ENCODE measurements at regions not wholly inside any gene's neighbourhood (a gene's known extent, or its start where the extent isn't known, plus 50 kb on each side); places are given as distances from the start of the nearest gene placed in this dataset.
"Not testable (repeated sequence)": the region's sequence is repeated elsewhere in the genome, so short reads cannot be mapped to it uniquely, and the experiment has no call there.

DNA sequence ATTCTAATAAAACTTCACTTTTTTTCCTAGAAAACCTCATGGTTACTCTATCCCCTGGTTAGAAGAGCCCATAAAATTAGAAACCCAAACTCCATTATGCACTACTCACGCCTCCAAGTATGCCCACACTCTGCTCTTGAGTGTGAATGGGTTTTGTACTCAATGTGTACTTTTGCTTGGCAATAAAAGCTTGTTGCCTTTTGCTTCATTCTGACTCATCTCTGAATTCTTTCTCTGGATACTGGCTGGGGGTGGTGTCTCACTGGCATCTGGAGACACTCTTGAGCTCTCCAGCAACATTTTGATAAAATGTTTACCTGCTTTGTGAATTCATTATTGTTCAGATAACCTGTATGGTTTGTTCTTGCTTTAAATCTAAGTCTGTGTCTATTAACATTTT is 963.3 kb downstream of the TRAM1L1 start:
- FAIRE-seq, result no peak
- no peak for DNase-seq (ENCODE audit: insufficient read length, low spot score)
- no peak for TF ChIP-seq CTCF (IDR thresholded peaks at IDR 0.05; ENCODE audit: insufficient read depth, missing control alignments)

- no peak for TF ChIP-seq CTCF (IDR thresholded peaks at IDR 0.05; ENCODE audit: insufficient read depth, missing control alignments)
- no peak for FAIRE-seq
- DNase-seq (ENCODE audit: insufficient read length, low spot score), result no peak
Observed at GRCh38 chr4:116118221-116118620, 967.2 kb downstream of the TRAM1L1 start.

DNA sequence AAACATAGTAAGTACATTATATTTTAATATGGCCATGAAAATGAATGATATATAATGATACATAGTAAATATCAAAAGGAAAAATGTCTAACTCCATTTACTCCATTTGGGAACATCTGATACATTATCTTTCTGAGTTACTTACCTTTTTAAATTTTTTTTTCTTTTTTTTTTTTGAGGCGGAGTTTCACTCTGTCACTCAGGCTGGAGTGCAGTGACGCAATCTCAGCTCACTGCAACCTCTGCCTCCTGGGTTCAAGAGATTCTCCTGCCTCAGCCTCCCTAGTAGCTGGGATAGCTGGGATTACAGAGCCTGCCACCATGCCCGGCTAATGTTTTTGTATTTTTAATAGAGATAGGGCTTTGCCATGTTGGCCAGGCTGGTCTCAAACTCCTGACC is 972.5 kb downstream of the TRAM1L1 start:
- not testable (repeated sequence) for DNase-seq (ENCODE audit: insufficient read length, low spot score); FAIRE-seq

GRCh38 chr4:116110713-116111112 is 974.7 kb downstream of the TRAM1L1 start:
- no peak for TF ChIP-seq CTCF (IDR thresholded peaks at IDR 0.05; ENCODE audit: insufficient read depth, missing control alignments)
- FAIRE-seq, result no peak
- DNase-seq (ENCODE audit: insufficient read length, low spot score), result no peak

DNA sequence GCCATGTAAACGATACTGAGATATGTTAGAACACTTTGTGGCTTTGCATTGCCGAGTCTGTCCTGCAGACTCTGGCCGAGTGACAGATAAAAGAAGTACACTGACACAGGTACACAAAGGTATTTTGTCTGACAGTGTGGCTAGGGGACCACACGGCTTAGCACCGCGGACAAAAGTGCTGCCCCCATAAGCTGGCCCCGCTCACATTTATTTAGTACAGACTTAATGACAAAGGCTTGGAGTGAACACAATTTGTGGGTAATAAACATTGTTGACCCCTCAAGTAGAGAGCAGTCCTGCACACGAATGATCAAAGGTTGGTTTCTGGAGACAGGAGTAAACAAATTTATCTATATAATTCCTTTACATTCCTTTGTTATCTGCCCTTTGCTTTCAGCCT is 976.8 kb downstream of the TRAM1L1 start:
- FAIRE-seq (no peak), DNase-seq (ENCODE audit: insufficient read length, low spot score) (no peak)
- TF ChIP-seq CTCF (IDR thresholded peaks at IDR 0.05; ENCODE audit: insufficient read depth, missing control alignments), result no peak

- FAIRE-seq, result no peak
- no peak for TF ChIP-seq CTCF (IDR thresholded peaks at IDR 0.05; ENCODE audit: insufficient read depth, missing control alignments)
- no peak for DNase-seq (ENCODE audit: insufficient read length, low spot score)
Observed at GRCh38 chr4:116101321-116101720, 984.1 kb downstream of the TRAM1L1 start.

- DNase-seq (ENCODE audit: insufficient read length, low spot score), result no peak
- no peak for FAIRE-seq
- TF ChIP-seq CTCF (IDR thresholded peaks at IDR 0.05; ENCODE audit: insufficient read depth, missing control alignments), result no peak
Observed at GRCh38 chr4:116099596-116099995, 985.8 kb downstream of the TRAM1L1 start.

GRCh38 chr4:116097353-116097752 is 983.9 kb upstream of the NDST4 start:
- FAIRE-seq; DNase-seq (ENCODE audit: insufficient read length, low spot score): not testable (repeated sequence)
